ENCODE measurements at regions not wholly inside any gene's neighbourhood (a gene's known extent, or its start where the extent isn't known, plus 50 kb on each side); places are given as distances from the start of the nearest gene placed in this dataset.
A peak's percentile ranks its signal among the peaks of the same experiment; 100 is the strongest.

- H3K27me3 ChIP-seq (ENCODE audit: low read length), result no peaks in the 10 kb centered on the region
- TF ChIP-seq EZH2 (IDR thresholded peaks at IDR 0.05; ENCODE audit: low read length, unreplicated experiment) (no peak), CTCF (conservative IDR thresholded peaks at IDR 0.05; ENCODE audit: low read depth, low read length) (no peak), EZH2phosphoT487 (IDR thresholded peaks at IDR 0.05; ENCODE audit: borderline replicate concordance, low read length) (no peak)
- H4K20me1 ChIP-seq (ENCODE audit: low read length), result no peaks in the 10 kb centered on the region
- peak overlapping the region; percentile 16; the same call in 1 of the 2 replicates for H3K4me2 ChIP-seq (ENCODE audit: low read length)
- BruUV-seq (replicated peaks), result no TSS peak
- peak; percentile 64 for DNase-seq
- intact Hi-C loops (cut with micrococcal nuclease), result no loop called here
- H2AFZ ChIP-seq (ENCODE audit: low read length), result no peak overlapping the region
- no peaks in the 10 kb centered on the region for H3K36me3 ChIP-seq (ENCODE audit: low read depth, low read length)
- peak; percentile 75 for ATAC-seq
- H3K4me1 ChIP-seq (ENCODE audit: insufficient read depth, low read length), result peaks cover 5% of the 10 kb centered on the region
- no peak overlapping the region for H3K9ac ChIP-seq (ENCODE audit: low read length)
- H3K79me2 ChIP-seq (ENCODE audit: low read length), result no peaks in the 10 kb centered on the region
- no peak overlapping the region for H3K27ac ChIP-seq (ENCODE audit: low read length)
- H3K9me3 ChIP-seq (ENCODE audit: low read length), result 0 out of 2 replicates have a peak, but pooled peaks cover 6% of the 10 kb centered on the region
- POLR2A ChIA-PET (ENCODE audit: unreplicated experiment), result interaction anchor here (0.5 kb wide), 1 partner anchor 453 kb away, joined by 3 read pairs; no protein-coding TSS in a partner anchor
- CTCF ChIA-PET, result no interaction called here
- no peak overlapping the region for H3K4me3 ChIP-seq (ENCODE audit: low read length)
- no peaks in the 10 kb centered on the region for H3F3A ChIP-seq (ENCODE audit: low read length, unreplicated experiment)
- no peaks in the 10 kb centered on the region for H3K9me2 ChIP-seq (replicated peaks; ENCODE audit: low read length)
Measured at GRCh38 chr9:129509533-129509928, 111.4 kb downstream of the C9orf50 start.

DNA sequence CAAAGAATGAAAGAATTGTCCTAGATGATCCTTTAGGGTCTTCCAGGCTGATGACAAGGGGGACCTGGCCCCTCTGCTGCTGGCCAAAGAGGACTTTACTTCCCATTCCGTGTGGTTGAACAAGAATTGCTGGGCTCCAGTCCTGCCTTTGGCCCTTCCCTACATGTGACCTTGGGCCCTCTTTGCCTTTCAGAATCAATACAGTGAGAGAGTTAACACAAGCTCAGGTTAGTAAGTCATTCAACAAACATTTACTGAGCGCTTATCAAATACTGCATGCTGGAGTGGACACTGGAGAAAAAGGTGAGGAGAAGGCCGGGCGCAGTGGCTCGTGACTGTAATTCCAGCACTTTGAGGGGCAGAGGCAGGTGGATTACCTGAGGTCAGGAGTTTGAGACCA lies 113.1 kb downstream of the C9orf50 start:
- intact Hi-C loops (cut with micrococcal nuclease), result no loop called here
- peaks cover 5% of the 10 kb centered on the region for H3K4me1 ChIP-seq (ENCODE audit: insufficient read depth, low read length)
- no peaks in the 10 kb centered on the region for H3K36me3 ChIP-seq (ENCODE audit: low read depth, low read length)
- no peak overlapping the region for H3K9ac ChIP-seq (ENCODE audit: low read length)
- no peak overlapping the region for H3K4me2 ChIP-seq (ENCODE audit: low read length)
- no peaks in the 10 kb centered on the region for H4K20me1 ChIP-seq (ENCODE audit: low read length)
- H3K9me2 ChIP-seq (replicated peaks; ENCODE audit: low read length), result no peaks in the 10 kb centered on the region
- no peaks in the 10 kb centered on the region for H3K79me2 ChIP-seq (ENCODE audit: low read length)
- no TSS peak for BruUV-seq (replicated peaks)
- H3F3A ChIP-seq (ENCODE audit: low read length, unreplicated experiment), result no peaks in the 10 kb centered on the region
- no peaks in the 10 kb centered on the region for H3K27me3 ChIP-seq (ENCODE audit: low read length)
- no peak overlapping the region for H3K4me3 ChIP-seq (ENCODE audit: low read length)
- H3K27ac ChIP-seq (ENCODE audit: low read length), result no peak overlapping the region
- no peak overlapping the region for H2AFZ ChIP-seq (ENCODE audit: low read length)
- TF ChIP-seq EZH2phosphoT487 (IDR thresholded peaks at IDR 0.05; ENCODE audit: borderline replicate concordance, low read length) (no peak), EZH2 (IDR thresholded peaks at IDR 0.05; ENCODE audit: low read length, unreplicated experiment) (no peak), CTCF (conservative IDR thresholded peaks at IDR 0.05; ENCODE audit: low read depth, low read length) (no peak)
- H3K9me3 ChIP-seq (ENCODE audit: low read length), result no peaks in the 10 kb centered on the region
- ChIA-PET POLR2A (ENCODE audit: unreplicated experiment) (no interaction called here), CTCF (no interaction called here)
- ATAC-seq (no peak), DNase-seq (no peak)

DNA sequence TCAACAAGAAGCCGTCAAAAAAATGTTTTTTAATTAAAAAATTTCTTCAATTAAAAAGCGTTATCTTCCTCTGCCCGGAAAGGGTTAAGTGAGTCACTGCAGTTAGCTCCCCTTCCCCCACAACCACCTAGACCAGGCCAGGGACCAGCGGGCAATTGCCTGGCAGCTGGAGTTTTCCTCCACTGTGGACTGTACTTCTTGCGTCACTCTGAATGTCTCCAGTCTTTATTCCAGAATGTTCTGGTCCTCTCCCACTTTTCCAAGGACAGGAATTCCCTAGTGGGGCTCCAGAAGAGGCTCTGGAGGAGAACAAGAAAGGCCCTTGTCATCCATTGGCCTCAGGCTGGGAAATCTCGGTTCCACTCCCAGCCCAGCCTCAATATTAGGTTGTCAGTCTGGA lies 114.0 kb downstream of the C9orf50 start:
- ATAC-seq (no peak), DNase-seq (no peak)
- no peaks in the 10 kb centered on the region for H3K9me2 ChIP-seq (replicated peaks; ENCODE audit: low read length)
- BruUV-seq (replicated peaks), result no TSS peak
- no peaks in the 10 kb centered on the region for H4K20me1 ChIP-seq (ENCODE audit: low read length)
- intact Hi-C loops (cut with micrococcal nuclease), result no loop called here
- H3K79me2 ChIP-seq (ENCODE audit: low read length), result no peaks in the 10 kb centered on the region
- CTCF ChIA-PET, result no interaction called here
- no peaks in the 10 kb centered on the region for H3F3A ChIP-seq (ENCODE audit: low read length, unreplicated experiment)
- H3K4me1 ChIP-seq (ENCODE audit: insufficient read depth, low read length), result peaks cover 5% of the 10 kb centered on the region
- POLR2A ChIA-PET (ENCODE audit: unreplicated experiment), result no interaction called here
- H3K4me3 ChIP-seq (ENCODE audit: low read length), result no peak overlapping the region
- no peak overlapping the region for H3K4me2 ChIP-seq (ENCODE audit: low read length)
- TF ChIP-seq EZH2 (IDR thresholded peaks at IDR 0.05; ENCODE audit: low read length, unreplicated experiment), result no peak
- TF ChIP-seq EZH2phosphoT487 (IDR thresholded peaks at IDR 0.05; ENCODE audit: borderline replicate concordance, low read length), result no peak
- no peak for TF ChIP-seq CTCF (conservative IDR thresholded peaks at IDR 0.05; ENCODE audit: low read depth, low read length)
- no peaks in the 10 kb centered on the region for H3K27me3 ChIP-seq (ENCODE audit: low read length)
- no peak overlapping the region for H2AFZ ChIP-seq (ENCODE audit: low read length)
- H3K9me3 ChIP-seq (ENCODE audit: low read length), result no peaks in the 10 kb centered on the region
- H3K36me3 ChIP-seq (ENCODE audit: low read depth, low read length), result no peaks in the 10 kb centered on the region
- H3K27ac ChIP-seq (ENCODE audit: low read length), result no peak overlapping the region
- no peak overlapping the region for H3K9ac ChIP-seq (ENCODE audit: low read length)

All from PC-3 (cell line).